ENCODE measurements at regions not wholly inside any gene's neighbourhood (a gene's known extent, or its start where the extent isn't known, plus 50 kb on each side); places are given as distances from the start of the nearest gene placed in this dataset.

DNA sequence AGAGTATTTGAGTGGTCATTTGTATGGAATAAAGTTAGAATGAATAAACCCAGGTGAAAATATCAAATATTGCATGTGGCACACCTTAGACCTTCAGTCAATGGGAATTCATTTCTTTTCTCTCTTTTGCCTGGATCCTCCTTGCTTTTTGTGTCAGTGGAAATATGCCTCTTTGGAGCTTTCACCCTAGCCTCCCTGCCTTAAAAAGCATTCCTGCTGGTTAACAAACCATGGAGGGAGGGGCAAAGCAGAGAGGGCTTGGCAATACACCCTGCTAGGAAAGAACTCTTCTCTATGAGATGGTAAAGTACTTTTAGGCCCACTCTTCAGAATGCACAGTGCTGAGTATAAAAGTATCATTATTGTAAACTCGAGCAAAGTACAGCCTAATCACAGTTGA is 383.7 kb downstream of the DMAC1 start:
- TF ChIP-seq, protein P1, sequence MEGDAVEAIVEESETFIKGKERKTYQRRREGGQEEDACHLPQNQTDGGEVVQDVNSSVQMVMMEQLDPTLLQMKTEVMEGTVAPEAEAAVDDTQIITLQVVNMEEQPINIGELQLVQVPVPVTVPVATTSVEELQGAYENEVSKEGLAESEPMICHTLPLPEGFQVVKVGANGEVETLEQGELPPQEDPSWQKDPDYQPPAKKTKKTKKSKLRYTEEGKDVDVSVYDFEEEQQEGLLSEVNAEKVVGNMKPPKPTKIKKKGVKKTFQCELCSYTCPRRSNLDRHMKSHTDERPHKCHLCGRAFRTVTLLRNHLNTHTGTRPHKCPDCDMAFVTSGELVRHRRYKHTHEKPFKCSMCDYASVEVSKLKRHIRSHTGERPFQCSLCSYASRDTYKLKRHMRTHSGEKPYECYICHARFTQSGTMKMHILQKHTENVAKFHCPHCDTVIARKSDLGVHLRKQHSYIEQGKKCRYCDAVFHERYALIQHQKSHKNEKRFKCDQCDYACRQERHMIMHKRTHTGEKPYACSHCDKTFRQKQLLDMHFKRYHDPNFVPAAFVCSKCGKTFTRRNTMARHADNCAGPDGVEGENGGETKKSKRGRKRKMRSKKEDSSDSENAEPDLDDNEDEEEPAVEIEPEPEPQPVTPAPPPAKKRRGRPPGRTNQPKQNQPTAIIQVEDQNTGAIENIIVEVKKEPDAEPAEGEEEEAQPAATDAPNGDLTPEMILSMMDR (IDR thresholded peaks at IDR 0.05; ENCODE audit: insufficient read depth, low read depth, low read length) = no peak
- no peak overlapping the region for H3K4me3 ChIP-seq (ENCODE audit: low read depth, low read length)
- no peak for DNase-seq (ENCODE audit: low read depth)

DNA sequence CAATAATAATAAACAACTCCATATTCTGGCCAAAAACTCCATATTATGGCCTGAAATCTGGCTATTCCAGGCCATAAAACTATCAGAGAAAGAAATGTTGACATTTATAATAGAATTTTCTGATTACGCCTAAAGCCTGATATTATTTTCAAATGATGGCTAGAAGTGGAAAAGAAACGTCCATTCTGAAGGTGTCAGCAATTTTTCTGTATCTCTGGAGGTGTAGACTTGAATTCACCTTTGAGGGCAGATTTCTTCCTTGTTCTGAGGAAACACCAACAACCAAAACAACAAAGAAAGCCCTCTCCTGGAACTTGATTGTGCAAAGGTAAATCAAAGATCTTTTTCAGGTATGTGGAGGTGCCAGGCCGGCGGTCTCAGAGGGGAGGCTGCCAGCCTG is 390.7 kb downstream of the DMAC1 start:
- H3K4me3 ChIP-seq (ENCODE audit: low read depth, low read length) = no peak overlapping the region
- TF ChIP-seq, protein P1 (IDR thresholded peaks at IDR 0.05; ENCODE audit: insufficient read depth, low read depth, low read length) = no peak
- DNase-seq (ENCODE audit: low read depth) = no peak

DNA sequence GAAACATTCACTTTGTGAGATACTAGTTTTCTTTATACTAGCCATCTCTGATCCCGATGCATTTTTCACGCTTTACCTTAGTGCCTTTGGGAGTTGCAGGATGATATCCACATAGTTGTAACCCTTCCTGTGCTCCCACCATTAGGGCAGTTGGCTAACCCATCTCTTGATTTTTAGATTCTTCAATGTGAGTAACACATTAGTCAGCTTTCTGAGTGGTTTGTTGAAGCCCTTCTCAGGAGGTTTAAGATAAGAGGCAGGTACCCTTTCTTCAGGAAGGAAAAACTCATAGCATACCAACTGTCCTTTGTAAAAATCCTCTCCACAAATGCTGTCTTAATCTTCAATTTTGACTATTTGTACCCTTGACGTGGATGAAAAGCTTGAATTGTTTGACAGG is 392.3 kb downstream of the DMAC1 start:
- no peak overlapping the region for H3K4me3 ChIP-seq (ENCODE audit: low read depth, low read length)
- TF ChIP-seq, protein P1 (IDR thresholded peaks at IDR 0.05; ENCODE audit: insufficient read depth, low read depth, low read length) = no peak
- no peak for DNase-seq (ENCODE audit: low read depth)

DNA sequence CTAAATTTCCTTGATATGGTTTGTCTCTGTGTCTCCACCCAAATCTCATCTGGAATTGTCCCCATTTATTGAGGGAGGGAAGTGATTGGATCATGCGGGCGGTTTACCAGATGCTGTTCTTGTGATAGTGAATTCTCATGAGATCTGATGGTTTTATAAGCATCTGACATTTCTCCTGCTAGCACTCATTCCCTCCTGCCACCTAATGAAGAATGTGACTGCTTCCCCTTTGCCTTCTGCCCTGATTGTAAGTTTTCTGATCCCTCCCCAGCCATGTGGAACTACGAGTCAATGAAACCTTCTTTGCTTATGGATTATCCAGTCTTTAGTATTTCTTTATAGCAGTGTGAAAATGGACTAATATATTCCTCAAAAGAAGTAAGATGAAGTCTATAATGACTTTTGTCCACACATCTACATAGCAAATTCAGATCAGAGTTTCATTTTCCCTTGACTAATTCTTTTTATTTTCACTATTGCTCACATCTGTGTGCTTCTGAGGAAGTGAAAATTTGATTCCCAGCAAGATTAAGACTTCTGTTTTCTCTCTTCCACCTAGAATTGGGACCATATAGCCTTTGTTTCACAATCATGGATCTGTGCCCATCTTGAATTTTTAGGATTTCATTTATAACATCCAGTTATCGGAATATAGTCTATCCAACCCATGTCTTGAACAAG is 393.5 kb downstream of the DMAC1 start:
- no peak overlapping the region for H3K4me3 ChIP-seq (ENCODE audit: low read depth, low read length)
- TF ChIP-seq, protein P1 (IDR thresholded peaks at IDR 0.05; ENCODE audit: insufficient read depth, low read depth, low read length) = no peak
- no peak for DNase-seq (ENCODE audit: low read depth)

DNA sequence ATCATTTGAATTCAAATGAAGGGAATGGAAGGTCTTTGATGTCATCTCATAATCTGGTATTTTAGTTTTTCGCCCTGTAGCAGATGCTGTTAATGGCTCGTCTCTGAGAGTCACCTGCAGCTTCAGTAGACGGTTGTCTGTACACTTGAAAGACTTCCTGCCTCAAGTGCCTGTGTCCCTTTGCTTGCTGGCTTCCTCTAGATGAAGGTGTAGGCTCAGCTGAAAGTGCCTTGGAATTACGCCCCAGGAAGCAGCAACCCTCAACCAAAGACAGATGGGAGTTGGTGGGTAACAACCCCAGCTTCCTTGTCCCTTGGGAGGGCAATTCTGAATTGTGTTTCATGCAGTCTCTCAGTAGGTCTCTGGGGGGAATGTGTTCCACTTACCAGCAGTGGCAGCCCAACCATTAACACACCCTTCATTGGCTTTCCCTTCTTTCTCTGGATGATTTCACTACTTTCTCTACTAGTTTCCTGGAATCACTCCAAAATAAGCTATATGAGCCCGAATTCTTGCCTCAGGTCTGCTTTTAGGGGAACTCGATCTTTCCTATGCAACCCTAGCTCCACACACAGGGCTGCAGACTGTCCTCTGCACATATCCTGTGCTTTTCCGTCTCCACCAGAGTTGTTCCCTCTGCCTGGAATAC is 395.6 kb downstream of the DMAC1 start:
- no peak for DNase-seq (ENCODE audit: low read depth)
- TF ChIP-seq, protein P1 (IDR thresholded peaks at IDR 0.05; ENCODE audit: insufficient read depth, low read depth, low read length) = no peak
- H3K4me3 ChIP-seq (ENCODE audit: low read depth, low read length) = no peak overlapping the region

DNA sequence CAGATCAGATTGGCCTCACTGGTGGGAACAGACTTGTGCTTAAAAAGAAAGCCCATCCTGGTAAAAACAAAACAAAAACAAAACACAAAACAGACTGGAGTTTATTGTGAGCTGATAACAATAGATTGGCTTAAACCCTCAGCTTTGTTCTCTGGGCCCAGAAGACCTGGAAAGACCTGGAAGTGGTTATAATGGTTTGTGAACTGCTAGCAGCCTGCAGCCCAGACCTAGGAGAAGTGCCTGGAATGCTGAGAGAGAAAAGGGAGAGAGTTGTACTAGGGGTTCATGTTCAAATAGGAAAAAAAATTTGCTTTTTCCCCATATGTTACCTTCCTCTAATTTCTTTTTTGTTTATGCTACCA is 396.6 kb downstream of the DMAC1 start:
- TF ChIP-seq, protein P1 (IDR thresholded peaks at IDR 0.05; ENCODE audit: insufficient read depth, low read depth, low read length) = no peak
- H3K4me3 ChIP-seq (ENCODE audit: low read depth, low read length) = no peak overlapping the region
- DNase-seq (ENCODE audit: low read depth) = no peak
